ENCODE measurements at regions not wholly inside any gene's neighbourhood (a gene's known extent, or its start where the extent isn't known, plus 50 kb on each side); places are given as distances from the start of the nearest gene placed in this dataset.
A peak's percentile ranks its signal among the peaks of the same experiment; 100 is the strongest.
"Not testable (repeated sequence)": the region's sequence is repeated elsewhere in the genome, so short reads cannot be mapped to it uniquely, and the experiment has no call there.

- ATAC-seq (ENCODE audit: low read depth) (peak; percentile 75), DNase-seq (ENCODE audit: low spot score) (no peak)
- H3K4me3 ChIP-seq (ENCODE audit: severe bottlenecking), result no peak overlapping the region
- H3K27me3 ChIP-seq (ENCODE audit: insufficient read depth, poor library complexity, severe bottlenecking), result no peaks in the 10 kb centered on the region
- no peak overlapping the region for H3K27ac ChIP-seq (ENCODE audit: poor library complexity, severe bottlenecking)
- TF ChIP-seq CTCF (IDR thresholded peaks at IDR 0.05; ENCODE audit: poor library complexity, severe bottlenecking), result peak; percentile 90
- no peaks in the 10 kb centered on the region for H3K4me1 ChIP-seq (ENCODE audit: insufficient read depth, poor library complexity, severe bottlenecking)
- no peaks in the 10 kb centered on the region for H3K9me3 ChIP-seq (ENCODE audit: severe bottlenecking)
- H3K36me3 ChIP-seq (ENCODE audit: low read depth), result no peaks in the 10 kb centered on the region
These were observed 65.2 kb downstream of the CCDC195 start for GRCh38 chr2:224650815-224651439.

- ATAC-seq (ENCODE audit: low read depth); DNase-seq (ENCODE audit: low spot score); H3K36me3 ChIP-seq (ENCODE audit: low read depth); H3K27me3 ChIP-seq (ENCODE audit: insufficient read depth, poor library complexity, severe bottlenecking); H3K4me3 ChIP-seq (ENCODE audit: severe bottlenecking); H3K4me1 ChIP-seq (ENCODE audit: insufficient read depth, poor library complexity, severe bottlenecking); H3K9me3 ChIP-seq (ENCODE audit: severe bottlenecking); H3K27ac ChIP-seq (ENCODE audit: poor library complexity, severe bottlenecking): not testable (repeated sequence)
These were observed 62.5 kb upstream of the CUL3 start for GRCh38 chr2:224647684-224648083.

- no peaks in the 10 kb centered on the region for H3K27me3 ChIP-seq (ENCODE audit: insufficient read depth, poor library complexity, severe bottlenecking)
These were observed 61.2 kb upstream of the CUL3 start for GRCh38 chr2:224646242-224646846.

GRCh38 chr2:224645722-224646121 lies 60.6 kb upstream of the CUL3 start:
- Histone ChIP-seq H3K27me3 (ENCODE audit: insufficient read depth, poor library complexity, severe bottlenecking) (no peaks in the 10 kb centered on the region), H3K4me3 (ENCODE audit: severe bottlenecking) (no peak overlapping the region), H3K27ac (ENCODE audit: poor library complexity, severe bottlenecking) (no peak overlapping the region), H3K4me1 (ENCODE audit: insufficient read depth, poor library complexity, severe bottlenecking) (no peaks in the 10 kb centered on the region), H3K36me3 (ENCODE audit: low read depth) (no peaks in the 10 kb centered on the region), H3K9me3 (ENCODE audit: severe bottlenecking) (no peaks in the 10 kb centered on the region)
- 0 out of 3 replicates have a peak, but pooled peaks have one; percentile 17 for ATAC-seq (ENCODE audit: low read depth)
- no peak for TF ChIP-seq CTCF (IDR thresholded peaks at IDR 0.05; ENCODE audit: poor library complexity, severe bottlenecking)
- DNase-seq (ENCODE audit: low spot score), result no peak

More at GRCh38 chr2:224646242-224646846, 61.2 kb upstream of the CUL3 start:
- no peaks in the 10 kb centered on the region for H3K36me3 ChIP-seq (ENCODE audit: low read depth)
- H3K4me1 ChIP-seq (ENCODE audit: insufficient read depth, poor library complexity, severe bottlenecking), result no peaks in the 10 kb centered on the region
- H3K4me3 ChIP-seq (ENCODE audit: severe bottlenecking), result no peak overlapping the region
- no peaks in the 10 kb centered on the region for H3K9me3 ChIP-seq (ENCODE audit: severe bottlenecking)
- no peak overlapping the region for H3K27ac ChIP-seq (ENCODE audit: poor library complexity, severe bottlenecking)
- peak; percentile 74 for TF ChIP-seq CTCF (IDR thresholded peaks at IDR 0.05; ENCODE audit: poor library complexity, severe bottlenecking)
- ATAC-seq (ENCODE audit: low read depth) (no peak), DNase-seq (ENCODE audit: low spot score) (no peak)

GRCh38 chr2:224640679-224641078 lies 55.5 kb upstream of the CUL3 start:
- no peak overlapping the region for H3K27ac ChIP-seq (ENCODE audit: poor library complexity, severe bottlenecking)
- ATAC-seq (ENCODE audit: low read depth), result no peak
- TF ChIP-seq CTCF (IDR thresholded peaks at IDR 0.05; ENCODE audit: poor library complexity, severe bottlenecking), result no peak

More at GRCh38 chr2:224640679-224641078, 55.5 kb upstream of the CUL3 start:
- Histone ChIP-seq H3K4me1 (ENCODE audit: insufficient read depth, poor library complexity, severe bottlenecking) (no peaks in the 10 kb centered on the region), H3K36me3 (ENCODE audit: low read depth) (no peaks in the 10 kb centered on the region), H3K27me3 (ENCODE audit: insufficient read depth, poor library complexity, severe bottlenecking) (no peaks in the 10 kb centered on the region), H3K9me3 (ENCODE audit: severe bottlenecking) (no peaks in the 10 kb centered on the region), H3K4me3 (ENCODE audit: severe bottlenecking) (no peak overlapping the region)
- DNase-seq (ENCODE audit: low spot score), result no peak

All from RWPE2 (cell line).